Lower leg skin (tissue), 4 donors: ENCODE measurements at regions not wholly inside any gene's neighbourhood (a gene's known extent, or its start where the extent isn't known, plus 50 kb on each side); places are given as distances from the start of the nearest gene placed in this dataset.

Experiments
- DNase-seq, 2 donors: peaks; one replicate each; pipeline ENCODE4 v3.0.0-alpha.2; 2019; ENCODE audit warnings: low spot score in 2 of 2
- H3K4me3 ChIP-seq: fragments of 200-600 bp; sonication (generic); 2 replicates; pipeline ENCODE4 v1.5.1; 2017; ENCODE audit warnings: mild to moderate bottlenecking, low read depth; ENCODE audit not compliant: poor library complexity, severe bottlenecking
- CTCF ChIP-seq, 3 donors: fragments of 450-650 bp; IDR thresholded peaks; one replicate each; pipeline ENCODE4 v1.5.1; 2016; ENCODE audit warnings: antibody characterized with exemption in 3 of 3, mild to moderate bottlenecking in 3 of 3, moderate library complexity in 2 of 3
- POLR2A ChIP-seq, 2 donors: fragments of 450-650 bp; IDR thresholded peaks; one replicate each; pipeline ENCODE4 v1.6.1; 2016 to 2017; ENCODE audit warnings: antibody characterized with exemption in 2 of 2, mild to moderate bottlenecking in 1 of 2, moderate library complexity in 1 of 2
- WGBS, 2 donors: methylation state at CpG; one replicate each; pipeline ENCODE4 v1.1.5; 2018; 5-methylcytosine and 5-hydroxymethylcytosine counted together
- intact Hi-C: fragments of 100-400 bp; cut with DNase I; formaldehyde crosslinking; loops from one replicate; pipeline ENCODE4 v1.15.0; 2023; ENCODE audit warnings: low total_unique reads

GRCh38 chr4:100106982-100107381 is 83.3 kb downstream of the DDIT4L start:
- intact Hi-C loops, result no loop called here
- no peak overlapping the region for H3K4me3 ChIP-seq
- TF ChIP-seq CTCF (IDR thresholded peaks at IDR 0.05), result no peak
- TF ChIP-seq POLR2A (IDR thresholded peaks at IDR 0.05), result no peak
- 38 to 52% methylated on average over 1 of the region's 1 CpG for WGBS, 2 donors
- no peak for DNase-seq

DNA sequence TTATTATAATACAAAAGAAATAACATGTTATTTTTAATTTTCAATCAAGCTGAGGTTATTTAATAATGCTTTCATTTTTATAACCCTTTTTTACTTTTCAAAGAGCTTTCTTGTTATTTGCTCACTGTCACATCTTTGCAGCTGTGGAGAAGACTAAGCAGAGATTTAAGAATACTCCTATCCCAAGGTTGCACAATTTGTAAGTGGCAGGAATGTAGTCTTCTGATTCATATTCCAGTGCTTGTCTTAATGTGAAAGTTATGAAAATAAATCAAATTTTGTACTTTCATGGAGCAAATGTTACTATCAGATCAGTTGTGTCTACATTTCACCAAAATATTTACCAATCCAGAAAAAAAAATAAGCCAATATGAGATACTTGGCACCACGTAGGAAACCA is 86.6 kb downstream of the DDIT4L start:
- intact Hi-C loops, result no loop called here
- 63 to 78% methylated on average over 1 of the region's 1 CpG for WGBS, 2 donors

GRCh38 chr4:100100985-100101384 is 89.3 kb downstream of the DDIT4L start:
- 61 to 68% methylated on average over 3 of the region's 3 CpGs for WGBS, 2 donors
- H3K4me3 ChIP-seq, result no peak overlapping the region

More for the DNA sequence above, 86.6 kb downstream of the DDIT4L start:
- no peak for DNase-seq
- TF ChIP-seq CTCF (IDR thresholded peaks at IDR 0.05) (no peak), POLR2A (IDR thresholded peaks at IDR 0.05) (no peak)
- no peak overlapping the region for H3K4me3 ChIP-seq

DNA sequence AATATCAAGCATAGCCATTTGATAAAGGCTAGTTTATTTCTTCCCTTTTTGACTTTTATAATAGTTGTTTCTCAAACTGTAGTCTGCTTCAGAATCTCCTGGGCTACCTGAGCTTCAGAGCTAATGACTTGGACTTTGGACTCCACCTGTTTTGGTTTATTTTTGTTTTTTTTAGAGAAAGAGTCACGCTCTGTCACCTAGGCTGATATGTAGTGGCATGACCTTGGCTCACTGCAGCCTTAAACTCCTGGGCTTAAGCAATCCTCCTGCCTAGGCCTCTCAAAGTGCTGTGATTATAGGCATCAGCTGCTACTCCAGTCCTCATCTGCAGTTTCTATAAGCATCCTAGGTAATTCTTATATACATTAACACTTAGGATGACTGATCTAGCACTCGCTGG is 90.5 kb downstream of the DDIT4L start:
- TF ChIP-seq CTCF (IDR thresholded peaks at IDR 0.05), result no peak
- TF ChIP-seq POLR2A (IDR thresholded peaks at IDR 0.05), result no peak
- DNase-seq, result no peak
- WGBS, 2 donors, result 91 to 96% methylated on average over 2 of the region's 2 CpGs
- intact Hi-C loops, result no loop called here
- H3K4me3 ChIP-seq, result no peak overlapping the region

More at GRCh38 chr4:100100985-100101384, 89.3 kb downstream of the DDIT4L start:
- no peak for DNase-seq
- no peak for TF ChIP-seq CTCF (IDR thresholded peaks at IDR 0.05)
- no peak for TF ChIP-seq POLR2A (IDR thresholded peaks at IDR 0.05)
- intact Hi-C loops, result no loop called here

- 92 to 95% methylated on average over 2 of the region's 2 CpGs for WGBS, 2 donors
- H3K4me3 ChIP-seq, result no peak overlapping the region
- TF ChIP-seq POLR2A (IDR thresholded peaks at IDR 0.05), result no peak
- no peak for TF ChIP-seq CTCF (IDR thresholded peaks at IDR 0.05)
- intact Hi-C loops, result no loop called here
- no peak for DNase-seq
Measured at GRCh38 chr4:100098681-100099080, 91.6 kb downstream of the DDIT4L start.

DNA sequence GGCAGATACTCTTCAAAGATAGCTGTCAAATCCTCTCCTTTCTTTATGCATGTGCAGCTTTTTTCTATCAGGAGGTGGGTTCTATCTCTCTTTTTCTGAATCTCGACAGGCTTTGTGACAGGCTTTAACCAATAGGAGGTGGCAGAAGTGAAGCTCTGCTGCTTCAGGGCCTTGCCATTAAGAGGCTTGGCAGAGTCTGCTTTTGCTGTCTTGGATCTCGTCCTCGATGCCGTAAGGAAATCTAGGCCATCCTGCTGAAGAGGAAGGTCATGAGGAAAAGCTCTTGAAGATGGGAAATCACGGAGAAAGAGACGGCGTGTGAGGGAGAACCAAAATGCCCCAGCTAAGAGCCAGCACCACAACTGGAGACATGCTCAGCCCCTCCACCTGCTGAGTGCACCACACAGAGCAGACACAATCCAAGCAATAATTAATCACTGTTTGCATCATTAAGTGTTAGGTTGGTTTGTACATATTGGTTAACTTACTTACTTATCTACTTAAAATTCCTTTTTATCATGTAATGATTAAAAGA is 92.2 kb downstream of the DDIT4L start:
- 62 to 66% methylated on average over 7 of the region's 7 CpGs for WGBS, 2 donors
- TF ChIP-seq CTCF (IDR thresholded peaks at IDR 0.05) (no peak), POLR2A (IDR thresholded peaks at IDR 0.05) (no peak)
- H3K4me3 ChIP-seq, result no peak overlapping the region
- intact Hi-C loops, result no loop called here
- DNase-seq, result no peak
